RWPE2 (cell line): ENCODE measurements at regions not wholly inside any gene's neighbourhood (a gene's known extent, or its start where the extent isn't known, plus 50 kb on each side); places are given as distances from the start of the nearest gene placed in this dataset.
"Not testable (repeated sequence)": the region's sequence is repeated elsewhere in the genome, so short reads cannot be mapped to it uniquely, and the experiment has no call there.

Source experiments
- ATAC-seq: fragments of 200-7000 bp; cut with Tn5 transposase; 3 replicates; pipeline ENCODE4 v1.9.1; 2021; ENCODE audit warnings: low read depth
- DNase-seq: peaks from one replicate; pipeline ENCODE4 v3.0.0-alpha.2; 2020; ENCODE audit warnings: low spot score
- H3K27ac ChIP-seq: fragments of 450-650 bp; 2 replicates; pipeline ENCODE4 v1.5.1; 2017; ENCODE audit warnings: mild to moderate bottlenecking; ENCODE audit not compliant: poor library complexity, severe bottlenecking
- H3K27me3 ChIP-seq: fragments of 250-450 bp; sonication (Bioruptor Pico); 2 replicates; pipeline ENCODE4 v1.5.1; 2021; ENCODE audit warnings: mild to moderate bottlenecking, moderate library complexity; ENCODE audit not compliant: insufficient read depth, poor library complexity, severe bottlenecking
- H3K36me3 ChIP-seq: fragments of 250-450 bp; sonication (Bioruptor Pico); 2 replicates; pipeline ENCODE4 v1.5.1; 2020; ENCODE audit warnings: low read depth, mild to moderate bottlenecking, moderate library complexity
- H3K4me1 ChIP-seq: fragments of 250-450 bp; sonication (Bioruptor Pico); 2 replicates; pipeline ENCODE4 v1.5.1; 2021; ENCODE audit warnings: mild to moderate bottlenecking, moderate library complexity; ENCODE audit not compliant: insufficient read depth, poor library complexity, severe bottlenecking
- H3K4me3 ChIP-seq: fragments of 250-450 bp; sonication (Bioruptor Pico); 2 replicates; pipeline ENCODE4 v1.5.1; 2021; ENCODE audit warnings: mild to moderate bottlenecking, moderate library complexity; ENCODE audit not compliant: severe bottlenecking
- H3K9me3 ChIP-seq: fragments of 250-450 bp; sonication (Bioruptor Pico); 2 replicates; pipeline ENCODE4 v1.5.1; 2021; ENCODE audit warnings: mild to moderate bottlenecking, moderate library complexity; ENCODE audit not compliant: severe bottlenecking
- TF ChIP-seq, protein P1 (sequence below): fragments of 450-650 bp; IDR thresholded peaks from one replicate; pipeline ENCODE4 v1.5.1; 2017; ENCODE audit warnings: mild to moderate bottlenecking, moderate library complexity; ENCODE audit not compliant: poor library complexity, severe bottlenecking

DNA sequence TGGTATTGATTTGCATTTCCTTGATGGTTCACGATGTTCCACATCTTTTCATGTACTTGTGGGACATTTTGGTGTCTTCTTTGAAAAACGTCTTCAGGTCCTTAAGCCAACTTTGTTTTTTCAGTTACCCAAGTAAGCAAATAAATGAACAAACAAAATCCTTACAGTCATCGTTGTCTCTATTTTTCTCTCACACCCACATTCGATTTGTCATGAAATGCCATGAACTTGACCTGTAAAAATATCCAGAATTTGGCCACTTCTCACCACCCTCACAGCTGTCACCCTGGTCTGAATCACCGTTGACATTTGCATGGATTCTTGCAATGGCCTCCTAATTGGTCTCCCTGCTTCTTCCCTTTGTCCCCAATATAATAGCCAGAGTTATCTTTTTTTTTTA is 109.5 kb upstream of the METTL14 start:
- DNase-seq, H3K27ac ChIP-seq, H3K9me3 ChIP-seq, H3K27me3 ChIP-seq, ATAC-seq, H3K36me3 ChIP-seq, H3K4me1 ChIP-seq, H3K4me3 ChIP-seq: not testable (repeated sequence)

DNA sequence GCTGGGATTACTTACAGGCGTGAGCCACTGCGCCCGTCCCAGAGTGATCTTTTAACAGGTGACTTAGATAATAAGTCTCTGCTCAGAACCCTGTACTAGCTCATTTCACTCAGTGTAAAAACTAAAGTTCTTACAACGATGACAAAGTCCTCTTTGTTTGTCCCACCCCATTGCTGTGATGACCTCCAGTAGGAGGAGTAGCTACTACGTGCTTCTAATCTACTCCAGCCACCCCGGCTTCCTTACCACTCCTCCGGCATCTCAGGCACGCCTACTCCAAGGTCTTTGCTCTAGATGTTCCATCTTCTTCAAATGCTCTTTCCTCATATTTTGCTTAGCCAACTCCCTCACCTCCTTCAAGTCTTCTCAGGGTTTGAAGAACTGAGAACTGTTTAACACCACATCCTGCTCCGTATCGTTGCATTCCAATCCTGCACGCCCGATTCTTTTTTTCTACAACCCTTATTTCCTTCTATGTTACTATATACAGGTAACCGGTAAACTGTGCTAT is 108.4 kb upstream of the METTL14 start:
- DNase-seq, H3K4me1 ChIP-seq, H3K27me3 ChIP-seq, H3K36me3 ChIP-seq, H3K27ac ChIP-seq, H3K4me3 ChIP-seq, H3K9me3 ChIP-seq, ATAC-seq: not testable (repeated sequence)

DNA sequence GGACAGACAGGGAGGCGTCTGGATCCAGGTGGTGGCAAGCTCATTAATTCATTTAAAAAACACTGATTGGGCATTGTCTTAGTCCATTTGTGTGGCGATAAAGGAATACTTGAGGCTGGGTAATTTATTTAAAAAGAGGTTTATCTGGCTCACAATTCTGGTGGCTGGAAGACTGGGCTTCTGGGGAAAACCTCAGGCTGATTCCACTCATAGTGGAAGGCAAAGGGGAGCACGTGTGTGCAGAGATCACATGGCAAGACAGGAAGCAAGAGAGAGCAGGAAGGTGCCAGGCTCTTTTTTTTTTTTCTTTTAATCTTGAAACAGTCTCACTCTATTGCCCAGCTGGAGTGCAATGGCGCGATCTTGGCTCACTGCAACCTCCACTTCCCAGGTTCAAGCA is 100.2 kb upstream of the METTL14 start:
- TF ChIP-seq, protein P1, sequence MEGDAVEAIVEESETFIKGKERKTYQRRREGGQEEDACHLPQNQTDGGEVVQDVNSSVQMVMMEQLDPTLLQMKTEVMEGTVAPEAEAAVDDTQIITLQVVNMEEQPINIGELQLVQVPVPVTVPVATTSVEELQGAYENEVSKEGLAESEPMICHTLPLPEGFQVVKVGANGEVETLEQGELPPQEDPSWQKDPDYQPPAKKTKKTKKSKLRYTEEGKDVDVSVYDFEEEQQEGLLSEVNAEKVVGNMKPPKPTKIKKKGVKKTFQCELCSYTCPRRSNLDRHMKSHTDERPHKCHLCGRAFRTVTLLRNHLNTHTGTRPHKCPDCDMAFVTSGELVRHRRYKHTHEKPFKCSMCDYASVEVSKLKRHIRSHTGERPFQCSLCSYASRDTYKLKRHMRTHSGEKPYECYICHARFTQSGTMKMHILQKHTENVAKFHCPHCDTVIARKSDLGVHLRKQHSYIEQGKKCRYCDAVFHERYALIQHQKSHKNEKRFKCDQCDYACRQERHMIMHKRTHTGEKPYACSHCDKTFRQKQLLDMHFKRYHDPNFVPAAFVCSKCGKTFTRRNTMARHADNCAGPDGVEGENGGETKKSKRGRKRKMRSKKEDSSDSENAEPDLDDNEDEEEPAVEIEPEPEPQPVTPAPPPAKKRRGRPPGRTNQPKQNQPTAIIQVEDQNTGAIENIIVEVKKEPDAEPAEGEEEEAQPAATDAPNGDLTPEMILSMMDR = no peak
- Histone ChIP-seq H3K9me3 (no peaks in the 10 kb centered on the region), H3K27ac (no peak overlapping the region), H3K36me3 (no peaks in the 10 kb centered on the region), H3K4me1 (no peaks in the 10 kb centered on the region), H3K4me3 (no peak overlapping the region), H3K27me3 (no peaks in the 10 kb centered on the region)
- DNase-seq (no peak), ATAC-seq (no peak)

DNA sequence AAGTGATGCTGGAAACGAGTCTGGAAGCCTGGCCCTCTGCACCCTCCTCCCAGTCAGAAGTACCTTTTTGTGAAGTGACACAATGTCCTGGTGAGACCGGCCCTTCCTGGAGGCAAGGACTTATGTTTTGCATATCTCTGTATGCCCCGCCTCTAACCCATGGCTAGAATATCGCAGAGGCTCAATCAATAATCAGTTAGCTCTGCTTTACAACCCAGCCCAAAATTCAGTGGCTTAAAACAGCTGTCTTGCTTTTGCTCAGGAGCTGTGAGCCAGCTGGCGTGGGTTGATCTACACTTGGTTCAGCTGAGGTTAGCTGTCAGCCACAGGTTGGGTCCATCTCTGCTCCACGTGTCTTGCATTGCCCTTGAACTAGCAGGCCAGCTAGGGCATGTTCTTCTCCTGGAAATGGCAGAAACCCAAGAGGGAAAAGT is 98.8 kb upstream of the METTL14 start:
- Histone ChIP-seq H3K4me1 (no peaks in the 10 kb centered on the region), H3K4me3 (no peak overlapping the region), H3K9me3 (no peaks in the 10 kb centered on the region), H3K27ac (no peak overlapping the region), H3K36me3 (no peaks in the 10 kb centered on the region), H3K27me3 (no peaks in the 10 kb centered on the region)
- TF ChIP-seq, protein P1 = no peak
- ATAC-seq = no peak
- DNase-seq = no peak

DNA sequence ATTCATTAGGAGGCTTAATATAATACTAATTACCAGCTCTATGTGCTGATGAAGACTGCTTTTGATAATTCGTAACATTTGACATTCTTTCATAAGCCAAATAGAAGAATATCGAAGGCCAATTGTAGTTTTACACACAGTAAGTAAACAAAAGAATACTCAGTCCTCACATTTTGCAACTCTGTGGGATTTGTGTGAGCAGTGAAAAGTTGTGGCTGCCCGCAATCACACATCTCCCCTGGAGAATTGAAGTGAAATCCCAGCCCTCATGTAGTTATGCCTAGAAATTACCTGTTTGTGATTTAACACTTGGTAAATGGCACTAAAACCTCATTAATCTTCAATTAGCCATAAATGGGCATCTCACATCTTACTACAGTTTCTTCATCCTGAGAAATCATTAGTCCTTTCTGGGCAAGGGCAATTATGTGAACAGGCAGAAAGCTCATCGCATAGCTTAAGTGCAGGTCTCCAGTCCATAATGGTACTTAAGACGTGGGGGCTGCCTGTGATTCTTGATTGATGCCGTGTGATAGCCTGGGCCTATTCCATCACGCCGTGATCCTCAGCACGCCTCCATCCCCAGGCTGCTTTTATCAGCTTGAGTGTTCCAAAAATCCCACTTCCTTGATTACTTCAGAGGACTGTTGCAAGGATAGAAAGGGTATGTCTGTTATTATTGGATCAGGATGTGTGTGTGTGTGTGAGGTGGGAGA is 97.9 kb upstream of the METTL14 start:
- H3K27ac ChIP-seq = no peak overlapping the region
- H3K36me3 ChIP-seq = no peaks in the 10 kb centered on the region
- no peaks in the 10 kb centered on the region for H3K27me3 ChIP-seq
- TF ChIP-seq, protein P1 = no peak
- ATAC-seq = no peak
- DNase-seq = no peak
- H3K9me3 ChIP-seq = no peaks in the 10 kb centered on the region
- H3K4me3 ChIP-seq = no peak overlapping the region
- no peaks in the 10 kb centered on the region for H3K4me1 ChIP-seq

DNA sequence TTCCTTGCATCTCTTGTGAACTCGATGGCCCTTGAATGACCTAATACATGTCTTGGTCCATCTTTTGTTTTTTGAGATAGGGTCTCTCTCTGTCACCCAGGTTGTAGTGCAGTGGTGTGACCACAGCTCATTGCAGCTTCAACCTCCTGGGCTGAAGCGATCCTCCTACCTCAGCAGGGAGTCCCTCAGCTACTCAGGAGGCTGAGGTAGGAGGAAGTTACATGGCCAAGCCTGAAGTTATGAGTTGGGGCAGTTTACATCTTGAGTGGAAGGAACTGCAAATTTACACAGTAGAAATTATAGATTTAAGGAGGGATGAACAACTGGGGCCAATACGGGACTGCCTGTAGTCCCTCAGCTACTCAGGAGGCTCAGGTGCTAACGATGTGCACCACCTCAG is 97.2 kb upstream of the METTL14 start:
- Histone ChIP-seq H3K4me1 (no peaks in the 10 kb centered on the region), H3K27me3 (no peaks in the 10 kb centered on the region), H3K36me3 (no peaks in the 10 kb centered on the region), H3K9me3 (no peaks in the 10 kb centered on the region), H3K27ac (no peak overlapping the region), H3K4me3 (no peak overlapping the region)
- ATAC-seq = no peak
- TF ChIP-seq, protein P1 = no peak
- DNase-seq = no peak
